ENCODE measurements at regions not wholly inside any gene's neighbourhood (a gene's known extent, or its start where the extent isn't known, plus 50 kb on each side); places are given as distances from the start of the nearest gene placed in this dataset.
"Not testable (repeated sequence)": the region's sequence is repeated elsewhere in the genome, so short reads cannot be mapped to it uniquely, and the experiment has no call there.

GRCh38 chr13:64716936-64717335 is 2513.2 kb downstream of the PCDH9 start:
- H3K27me3 Mint-ChIP-seq, result no peaks in the 10 kb centered on the region
- ATAC-seq (ENCODE audit: low read depth), result no peak

GRCh38 chr13:64709079-64709478 is 2521.1 kb downstream of the PCDH9 start:
- Mint-ChIP-seq H3K27ac (no peak overlapping the region), H3K9me3 (peaks cover 4% of the 10 kb centered on the region), H3K36me3 (no peaks in the 10 kb centered on the region), H3K27me3 (no peaks in the 10 kb centered on the region), H3K4me3 (no peak overlapping the region), H3K4me1 (no peaks in the 10 kb centered on the region)
- no peak for DNase-seq (ENCODE audit: low spot score in 2 of 2)
- no peak for ATAC-seq (ENCODE audit: low read depth)

More at GRCh38 chr13:64716936-64717335, 2513.2 kb downstream of the PCDH9 start:
- Mint-ChIP-seq H3K4me1 (no peaks in the 10 kb centered on the region), H3K9me3 (peaks cover 1% of the 10 kb centered on the region), H3K36me3 (no peaks in the 10 kb centered on the region), H3K27ac (no peak overlapping the region), H3K4me3 (no peak overlapping the region)
- no peak for DNase-seq (ENCODE audit: low spot score in 2 of 2)

- H3K9me3 Mint-ChIP-seq, result peaks cover 3% of the 10 kb centered on the region
- H3K4me1 Mint-ChIP-seq, result no peaks in the 10 kb centered on the region
- H3K27ac Mint-ChIP-seq, result no peak overlapping the region
- no peaks in the 10 kb centered on the region for H3K36me3 Mint-ChIP-seq
- ATAC-seq (ENCODE audit: low read depth) (no peak), DNase-seq (ENCODE audit: low spot score in 2 of 2) (no peak)
- H3K4me3 Mint-ChIP-seq, result no peak overlapping the region
- H3K27me3 Mint-ChIP-seq, result no peaks in the 10 kb centered on the region
Measured at GRCh38 chr13:64704121-64704649, 2526.0 kb downstream of the PCDH9 start.

- H3K36me3 Mint-ChIP-seq, result no peaks in the 10 kb centered on the region
- DNase-seq (ENCODE audit: low spot score in 2 of 2) (no peak), ATAC-seq (ENCODE audit: low read depth) (no peak)
- no peaks in the 10 kb centered on the region for H3K27me3 Mint-ChIP-seq
- H3K4me3 Mint-ChIP-seq, result no peak overlapping the region
- peaks cover 3% of the 10 kb centered on the region for H3K9me3 Mint-ChIP-seq
- no peaks in the 10 kb centered on the region for H3K4me1 Mint-ChIP-seq
- H3K27ac Mint-ChIP-seq, result no peak overlapping the region
Measured at GRCh38 chr13:64697226-64697625, 2532.9 kb downstream of the PCDH9 start.

GRCh38 chr13:64688893-64689677 is 2541.1 kb downstream of the PCDH9 start:
- H3K27ac Mint-ChIP-seq, result no peak overlapping the region
- ATAC-seq (ENCODE audit: low read depth) (no peak), DNase-seq (ENCODE audit: low spot score in 2 of 2) (no peak)

GRCh38 chr13:64686536-64686935 is 2543.6 kb downstream of the PCDH9 start:
- not testable (repeated sequence) for DNase-seq (ENCODE audit: low spot score in 2 of 2); H3K36me3 Mint-ChIP-seq; ATAC-seq (ENCODE audit: low read depth); H3K4me3 Mint-ChIP-seq; H3K4me1 Mint-ChIP-seq; H3K27ac Mint-ChIP-seq; H3K9me3 Mint-ChIP-seq; H3K27me3 Mint-ChIP-seq

More at GRCh38 chr13:64688893-64689677, 2541.1 kb downstream of the PCDH9 start:
- H3K36me3 Mint-ChIP-seq, result no peaks in the 10 kb centered on the region
- H3K4me1 Mint-ChIP-seq, result no peaks in the 10 kb centered on the region
- no peak overlapping the region for H3K4me3 Mint-ChIP-seq
- peaks cover 3% of the 10 kb centered on the region for H3K9me3 Mint-ChIP-seq
- H3K27me3 Mint-ChIP-seq, result no peaks in the 10 kb centered on the region

- DNase-seq (ENCODE audit: low spot score in 2 of 2) (no peak), ATAC-seq (ENCODE audit: low read depth) (no peak)
- peaks cover 2% of the 10 kb centered on the region for H3K9me3 Mint-ChIP-seq
- no peak overlapping the region for H3K4me3 Mint-ChIP-seq
- H3K4me1 Mint-ChIP-seq, result no peaks in the 10 kb centered on the region
- H3K27ac Mint-ChIP-seq, result no peak overlapping the region
- no peaks in the 10 kb centered on the region for H3K36me3 Mint-ChIP-seq
- H3K27me3 Mint-ChIP-seq, result no peaks in the 10 kb centered on the region
Measured at GRCh38 chr13:64684685-64685431, 2545.3 kb downstream of the PCDH9 start.

- H3K9me3 Mint-ChIP-seq, result peaks cover 2% of the 10 kb centered on the region
- H3K4me1 Mint-ChIP-seq, result no peaks in the 10 kb centered on the region
- H3K4me3 Mint-ChIP-seq, result no peak overlapping the region
- H3K27ac Mint-ChIP-seq, result no peak overlapping the region
- H3K27me3 Mint-ChIP-seq, result no peaks in the 10 kb centered on the region
- no peaks in the 10 kb centered on the region for H3K36me3 Mint-ChIP-seq
- DNase-seq (ENCODE audit: low spot score in 2 of 2), result no peak
- no peak for ATAC-seq (ENCODE audit: low read depth)
Measured at GRCh38 chr13:64684108-64684507, 2546.0 kb downstream of the PCDH9 start.

GRCh38 chr13:64680739-64681138 is 2549.4 kb downstream of the PCDH9 start:
- no peak overlapping the region for H3K4me3 Mint-ChIP-seq
- H3K9me3 Mint-ChIP-seq, result peaks cover 2% of the 10 kb centered on the region
- no peak for ATAC-seq (ENCODE audit: low read depth)
- H3K4me1 Mint-ChIP-seq, result no peaks in the 10 kb centered on the region
- no peak for DNase-seq (ENCODE audit: low spot score in 2 of 2)
- no peaks in the 10 kb centered on the region for H3K36me3 Mint-ChIP-seq
- H3K27ac Mint-ChIP-seq, result no peak overlapping the region
- H3K27me3 Mint-ChIP-seq, result no peaks in the 10 kb centered on the region

GRCh38 chr13:64675255-64675892 is 2554.8 kb downstream of the PCDH9 start:
- no peaks in the 10 kb centered on the region for H3K4me1 Mint-ChIP-seq
- no peak overlapping the region for H3K4me3 Mint-ChIP-seq
- no peaks in the 10 kb centered on the region for H3K36me3 Mint-ChIP-seq
- ATAC-seq (ENCODE audit: low read depth) (no peak), DNase-seq (ENCODE audit: low spot score in 2 of 2) (no peak)
- peaks cover 4% of the 10 kb centered on the region for H3K9me3 Mint-ChIP-seq
- no peaks in the 10 kb centered on the region for H3K27me3 Mint-ChIP-seq
- no peak overlapping the region for H3K27ac Mint-ChIP-seq

GRCh38 chr13:64674126-64674525 is 2556.0 kb downstream of the PCDH9 start:
- Mint-ChIP-seq H3K27me3 (no peaks in the 10 kb centered on the region), H3K27ac (no peak overlapping the region), H3K9me3 (peaks cover 4% of the 10 kb centered on the region), H3K4me3 (no peak overlapping the region), H3K36me3 (no peaks in the 10 kb centered on the region), H3K4me1 (no peaks in the 10 kb centered on the region)
- ATAC-seq (ENCODE audit: low read depth), result no peak
- DNase-seq (ENCODE audit: low spot score in 2 of 2), result no peak

- DNase-seq (ENCODE audit: low spot score in 2 of 2), result no peak
- Mint-ChIP-seq H3K36me3 (no peaks in the 10 kb centered on the region), H3K4me3 (no peak overlapping the region), H3K27ac (no peak overlapping the region), H3K4me1 (no peaks in the 10 kb centered on the region), H3K27me3 (no peaks in the 10 kb centered on the region), H3K9me3 (peaks cover 8% of the 10 kb centered on the region)
- no peak for ATAC-seq (ENCODE audit: low read depth)
Measured at GRCh38 chr13:64672751-64673150, 2557.4 kb downstream of the PCDH9 start.

- no peak overlapping the region for H3K4me3 Mint-ChIP-seq
- H3K27me3 Mint-ChIP-seq, result no peaks in the 10 kb centered on the region
- H3K27ac Mint-ChIP-seq, result no peak overlapping the region
- H3K36me3 Mint-ChIP-seq, result no peaks in the 10 kb centered on the region
- H3K9me3 Mint-ChIP-seq, result peaks cover 4% of the 10 kb centered on the region
- DNase-seq (ENCODE audit: low spot score in 2 of 2) (no peak), ATAC-seq (ENCODE audit: low read depth) (no peak)
- no peaks in the 10 kb centered on the region for H3K4me1 Mint-ChIP-seq
Measured at GRCh38 chr13:64662887-64663593, 2567.1 kb downstream of the PCDH9 start.

Measured in memory B cell (primary cell).